Coronary artery (tissue), 2 donors: ENCODE measurements at regions not wholly inside any gene's neighbourhood (a gene's known extent, or its start where the extent isn't known, plus 50 kb on each side); places are given as distances from the start of the nearest gene placed in this dataset.

Experiments used
- DNase-seq: peaks from one replicate; pipeline ENCODE4 v3.0.0-alpha.2; 2017; ENCODE audit warnings: low spot score
- H3K27ac ChIP-seq, 2 donors: fragments of 200-600 bp; sonication (generic); one replicate each; pipeline ENCODE4 v1.5.1; 2016 to 2019
- H3K4me3 ChIP-seq: fragments of 200-600 bp; sonication (generic); 2 replicates; pipeline ENCODE4 v1.5.1; 2016; ENCODE audit warnings: mild to moderate bottlenecking, moderate library complexity
- TF ChIP-seq, protein P1 (sequence below): fragments of 200-600 bp; sonication (generic); IDR thresholded peaks from one replicate; pipeline ENCODE4 v1.5.1; 2019; ENCODE audit warnings: antibody characterized with exemption

DNA sequence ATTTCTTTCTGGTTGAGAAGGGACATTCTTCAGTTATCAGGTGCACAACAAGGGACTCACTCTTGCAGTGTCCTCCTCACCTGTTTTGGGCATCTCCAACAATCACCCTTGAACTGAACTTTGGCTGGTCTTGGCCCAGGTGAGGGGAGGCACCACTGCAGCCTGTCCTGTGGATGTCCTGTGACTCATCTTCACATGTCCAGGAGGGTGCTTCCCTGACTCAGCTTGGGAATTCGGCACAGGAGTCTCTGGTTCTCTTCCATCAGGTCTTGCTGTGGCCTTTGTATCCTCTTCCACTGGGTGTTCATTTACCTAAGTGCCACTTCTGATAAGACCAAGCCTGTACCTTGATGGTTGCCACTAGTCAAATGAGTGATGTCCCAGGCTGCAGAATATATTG, 196.7 kb upstream of the MKI67 start:
- TF ChIP-seq, protein P1, sequence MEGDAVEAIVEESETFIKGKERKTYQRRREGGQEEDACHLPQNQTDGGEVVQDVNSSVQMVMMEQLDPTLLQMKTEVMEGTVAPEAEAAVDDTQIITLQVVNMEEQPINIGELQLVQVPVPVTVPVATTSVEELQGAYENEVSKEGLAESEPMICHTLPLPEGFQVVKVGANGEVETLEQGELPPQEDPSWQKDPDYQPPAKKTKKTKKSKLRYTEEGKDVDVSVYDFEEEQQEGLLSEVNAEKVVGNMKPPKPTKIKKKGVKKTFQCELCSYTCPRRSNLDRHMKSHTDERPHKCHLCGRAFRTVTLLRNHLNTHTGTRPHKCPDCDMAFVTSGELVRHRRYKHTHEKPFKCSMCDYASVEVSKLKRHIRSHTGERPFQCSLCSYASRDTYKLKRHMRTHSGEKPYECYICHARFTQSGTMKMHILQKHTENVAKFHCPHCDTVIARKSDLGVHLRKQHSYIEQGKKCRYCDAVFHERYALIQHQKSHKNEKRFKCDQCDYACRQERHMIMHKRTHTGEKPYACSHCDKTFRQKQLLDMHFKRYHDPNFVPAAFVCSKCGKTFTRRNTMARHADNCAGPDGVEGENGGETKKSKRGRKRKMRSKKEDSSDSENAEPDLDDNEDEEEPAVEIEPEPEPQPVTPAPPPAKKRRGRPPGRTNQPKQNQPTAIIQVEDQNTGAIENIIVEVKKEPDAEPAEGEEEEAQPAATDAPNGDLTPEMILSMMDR = no peak
- Histone ChIP-seq H3K27ac (no peak overlapping the region), H3K4me3 (no peak overlapping the region)
- no peak for DNase-seq

DNA sequence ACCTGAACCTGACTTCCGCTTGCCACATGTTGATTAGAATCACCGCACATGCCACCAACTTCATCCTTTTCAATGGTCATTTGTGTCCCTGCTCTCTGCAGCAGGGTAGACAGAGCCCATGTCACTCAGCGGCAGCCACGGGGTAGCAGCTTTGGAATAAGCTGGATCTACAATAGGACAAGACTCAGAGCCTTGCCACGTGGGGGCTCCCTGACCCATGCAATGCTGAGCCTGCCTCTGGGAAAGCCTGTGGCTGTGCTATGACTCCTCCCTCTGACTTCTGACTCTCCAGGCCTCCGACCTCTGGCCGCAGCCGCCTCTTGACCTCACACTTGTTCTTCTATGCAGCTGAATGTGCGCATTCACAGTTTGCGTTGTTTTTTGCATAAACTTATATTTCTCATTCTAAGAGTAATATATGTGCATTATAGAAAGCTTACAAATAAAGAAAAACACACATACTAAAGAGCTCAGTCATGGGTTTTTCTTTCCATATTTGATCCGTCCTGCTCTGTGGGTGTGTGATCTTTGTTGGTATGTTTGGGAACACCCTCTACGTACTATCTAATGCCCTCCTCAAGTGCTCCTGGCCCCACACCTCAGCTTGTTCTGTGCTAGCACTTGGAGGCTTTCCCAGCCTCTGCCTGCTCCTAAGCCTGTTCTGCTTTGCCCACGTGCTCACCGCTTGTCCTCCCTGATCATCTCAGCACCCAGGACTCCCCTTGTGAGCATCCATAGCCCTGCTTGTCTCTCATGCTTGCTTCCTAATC, 198.0 kb upstream of the MKI67 start:
- DNase-seq = no peak
- no peak overlapping the region for H3K27ac ChIP-seq
- H3K4me3 ChIP-seq = no peak overlapping the region
- TF ChIP-seq, protein P1 = no peak

DNA sequence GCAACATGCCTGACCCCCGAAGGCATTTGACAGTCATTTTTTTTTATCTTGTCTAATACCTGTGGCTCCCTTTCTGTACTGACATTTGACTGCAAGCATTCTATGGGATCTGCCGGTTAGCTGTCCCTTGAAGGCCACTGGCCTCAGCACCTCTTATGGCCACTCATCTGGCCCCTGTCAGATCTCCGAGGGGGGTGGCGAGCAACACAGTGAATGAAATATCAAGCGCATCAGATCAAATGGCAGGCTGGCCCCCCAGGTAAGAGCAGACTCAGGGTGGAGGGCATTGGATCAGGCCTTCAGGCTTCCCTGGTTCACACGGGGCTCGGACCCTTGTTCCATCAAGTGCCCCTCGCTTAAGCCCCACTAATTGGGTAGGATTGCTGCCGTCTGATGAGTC, 199.6 kb upstream of the MKI67 start:
- Histone ChIP-seq H3K27ac (no peak overlapping the region), H3K4me3 (no peak overlapping the region)
- DNase-seq = no peak
- TF ChIP-seq, protein P1 = no peak

DNA sequence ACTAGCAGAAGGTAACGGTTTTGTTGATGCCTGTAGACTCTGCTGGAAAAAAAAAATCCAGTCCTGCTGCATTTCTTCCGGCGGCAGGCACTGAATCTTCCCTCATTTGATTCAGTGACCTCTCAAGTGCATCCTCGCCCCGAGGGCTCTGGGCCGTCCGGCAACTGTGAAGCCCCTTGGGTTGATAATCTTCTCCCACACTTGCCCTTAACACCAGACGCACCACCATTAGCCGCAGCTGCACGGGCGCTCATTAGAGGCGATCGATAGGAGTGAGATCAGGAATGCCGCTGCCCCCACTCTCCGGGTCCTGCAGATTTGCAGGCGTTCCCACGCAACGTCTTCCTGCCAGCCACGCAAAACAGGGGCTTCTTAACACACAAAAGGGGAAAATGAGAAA, 200.0 kb upstream of the MKI67 start:
- Histone ChIP-seq H3K4me3 (no peak overlapping the region), H3K27ac (no peak overlapping the region)
- TF ChIP-seq, protein P1 = no peak
- DNase-seq = no peak

DNA sequence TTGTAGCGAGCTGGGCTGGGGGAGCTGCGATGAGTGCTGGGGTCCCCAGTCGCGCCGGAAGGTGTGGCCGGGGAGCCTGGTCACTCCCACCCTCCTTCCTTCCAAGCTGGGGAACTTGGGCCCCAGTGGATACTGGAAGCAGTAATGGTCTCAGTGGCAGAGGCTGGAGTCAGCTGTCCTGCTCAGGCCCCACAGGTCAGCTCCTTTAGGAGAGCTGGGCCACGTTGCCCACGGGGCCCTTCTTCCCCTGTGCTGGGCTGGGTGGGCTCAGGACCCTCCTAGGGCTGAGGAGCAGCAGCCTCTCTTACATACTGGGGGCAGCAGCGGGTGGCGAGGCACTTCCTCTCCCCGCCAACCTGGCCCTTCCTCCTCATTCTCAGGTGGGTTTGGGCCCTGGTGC, 200.6 kb upstream of the MKI67 start:
- TF ChIP-seq, protein P1 = no peak
- no peak overlapping the region for H3K4me3 ChIP-seq
- no peak overlapping the region for H3K27ac ChIP-seq
- DNase-seq = no peak

DNA sequence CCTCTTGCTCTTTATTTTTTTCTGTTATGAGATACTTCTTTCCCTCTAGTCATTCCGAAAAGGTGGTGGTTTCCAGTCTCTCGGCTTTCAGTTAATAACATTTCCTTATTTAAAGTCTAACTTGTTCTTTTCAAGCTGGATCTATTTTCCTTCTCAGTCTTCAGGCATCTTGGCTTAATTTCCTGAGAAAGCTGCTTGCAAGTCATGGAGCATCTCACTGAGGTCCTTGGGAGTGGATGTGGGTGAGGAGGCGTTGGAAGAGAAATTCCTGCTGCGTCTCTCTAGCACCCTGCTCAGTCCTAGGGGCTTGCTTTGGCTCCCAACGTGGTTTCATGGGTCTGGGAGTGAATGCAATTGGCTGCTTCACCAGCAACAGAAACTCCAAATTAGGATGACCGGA, 210.2 kb upstream of the MKI67 start:
- TF ChIP-seq, protein P1 = no peak
- Histone ChIP-seq H3K4me3 (no peak overlapping the region), H3K27ac (no peak overlapping the region)
- no peak for DNase-seq

DNA sequence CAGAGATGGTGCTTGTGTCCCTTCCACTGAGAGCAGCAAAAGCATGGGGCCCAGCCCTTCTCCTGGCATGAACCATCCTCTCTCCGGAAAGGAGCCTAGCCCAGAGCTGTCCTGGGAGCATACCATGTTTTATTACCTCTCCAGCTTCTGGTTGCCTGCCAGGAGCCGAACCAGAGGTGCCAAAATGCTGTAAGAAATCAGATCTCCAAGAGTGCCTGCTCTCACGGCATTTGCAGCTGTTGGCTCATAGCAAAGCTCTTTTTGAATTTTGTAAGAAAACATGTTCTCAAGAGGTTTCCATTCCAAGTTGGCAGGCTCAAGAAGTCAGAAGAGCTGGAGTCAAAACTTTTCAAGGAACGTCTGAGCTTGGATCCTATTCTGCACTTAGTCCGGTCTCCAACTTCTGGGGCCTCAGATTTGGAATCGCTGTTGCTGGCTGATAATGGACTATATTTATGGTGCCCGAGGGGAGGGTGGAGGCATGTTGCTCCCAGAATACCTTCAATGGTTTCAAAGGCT, 211.7 kb upstream of the MKI67 start:
- DNase-seq = no peak
- no peak overlapping the region for H3K27ac ChIP-seq
- TF ChIP-seq, protein P1 = no peak
- H3K4me3 ChIP-seq = no peak overlapping the region
